MM.1S (cell line): ENCODE measurements at regions not wholly inside any gene's neighbourhood (a gene's known extent, or its start where the extent isn't known, plus 50 kb on each side); places are given as distances from the start of the nearest gene placed in this dataset.
"Not testable (repeated sequence)": the region's sequence is repeated elsewhere in the genome, so short reads cannot be mapped to it uniquely, and the experiment has no call there.

Experiments
- DNase-seq: peaks from one replicate; pipeline ENCODE4 v3.0.0-alpha.2; 2015
- H2AFZ ChIP-seq: fragments of 300-600 bp; sonication (generic); 2 replicates; pipeline ENCODE4 v1.6.0; 2016; ENCODE audit warnings: antibody characterized with exemption, low read length
- H3F3A ChIP-seq: fragments of 300-600 bp; sonication (generic); 2 replicates; pipeline ENCODE4 v1.6.1; 2016; ENCODE audit warnings: mild to moderate bottlenecking, antibody characterized with exemption, low read length, moderate library complexity, mixed read lengths; ENCODE audit not compliant: insufficient read depth
- H3K27ac ChIP-seq: fragments of 300-600 bp; sonication (generic); 2 replicates; pipeline ENCODE4 v1.5.1; 2016; ENCODE audit warnings: mild to moderate bottlenecking, low read length
- H3K27me3 ChIP-seq: fragments of 300-600 bp; sonication (generic); replicated peaks from 2 replicates; pipeline ENCODE4 v1.6.0; 2016; ENCODE audit warnings: low read length; ENCODE audit not compliant: insufficient read depth
- H3K36me3 ChIP-seq: fragments of 300-600 bp; sonication (generic); replicated peaks from 2 replicates; pipeline ENCODE4 v1.6.1; 2016; ENCODE audit warnings: mild to moderate bottlenecking, low read length, mixed read lengths; ENCODE audit not compliant: insufficient read depth
- H3K4me1 ChIP-seq: fragments of 300-600 bp; sonication (generic); 2 replicates; pipeline ENCODE4 v1.6.1; 2016; ENCODE audit warnings: low read length, mixed read lengths
- H3K4me2 ChIP-seq: fragments of 300-600 bp; sonication (generic); 2 replicates; pipeline ENCODE4 v1.6.0; 2016; ENCODE audit warnings: low read depth, low read length
- H3K4me3 ChIP-seq: fragments of 300-600 bp; sonication (generic); 2 replicates; pipeline ENCODE4 v1.5.1; 2016; ENCODE audit warnings: low read length, mixed read lengths
- H3K79me2 ChIP-seq: fragments of 300-600 bp; sonication (generic); 2 replicates; pipeline ENCODE4 v1.6.1; 2016; ENCODE audit warnings: mixed run types, low read length, mixed read lengths
- H3K9ac ChIP-seq: fragments of 300-600 bp; sonication (generic); 2 replicates; pipeline ENCODE4 v1.6.1; 2016; ENCODE audit warnings: low read length, mixed read lengths
- H3K9me2 ChIP-seq: fragments of 300-600 bp; sonication (generic); replicated peaks from 2 replicates; pipeline ENCODE4 v1.6.1; 2016; ENCODE audit warnings: mild to moderate bottlenecking, low read length, mixed read lengths; ENCODE audit not compliant: insufficient read depth
- H3K9me3 ChIP-seq: fragments of 300-600 bp; sonication (generic); replicated peaks from 2 replicates; pipeline ENCODE4 v1.6.1; 2016; ENCODE audit warnings: mild to moderate bottlenecking, low read length, mixed read lengths; ENCODE audit not compliant: insufficient read depth
- H4K20me1 ChIP-seq: fragments of 300-600 bp; sonication (generic); 2 replicates; pipeline ENCODE4 v1.6.1; 2016; ENCODE audit warnings: mild to moderate bottlenecking, low read length, moderate library complexity, mixed read lengths; ENCODE audit not compliant: insufficient read depth
- CTCF ChIP-seq: fragments of 300-600 bp; sonication (generic); IDR thresholded peaks from 2 replicates; pipeline ENCODE4 v1.5.1; 2016; ENCODE audit warnings: antibody characterized with exemption, low read length, mixed read lengths
- EZH2 ChIP-seq: fragments of 300-600 bp; sonication (generic); optimal IDR thresholded peaks from 2 replicates; pipeline ENCODE3; 2017; ENCODE audit warnings: low read depth, mild to moderate bottlenecking, antibody characterized with exemption, low read length, mixed read lengths
- EZH2phosphoT487 ChIP-seq: fragments of 300-600 bp; sonication (generic); IDR thresholded peaks from 2 replicates; pipeline ENCODE4 v1.6.1; 2018; ENCODE audit warnings: antibody characterized with exemption, low read length

GRCh38 chr3:197363553-197364409 lies 65.4 kb upstream of the DLG1 start:
- no peak for TF ChIP-seq EZH2
- TF ChIP-seq EZH2phosphoT487, result no peak
- TF ChIP-seq CTCF, result no peak
- Histone ChIP-seq H3K9me3 (no peaks in the 10 kb centered on the region), H3K4me1 (no peaks in the 10 kb centered on the region), H3F3A (no peaks in the 10 kb centered on the region), H3K27ac (no peak overlapping the region), H3K79me2 (no peaks in the 10 kb centered on the region), H2AFZ (no peak overlapping the region), H3K9ac (no peak overlapping the region), H3K4me2 (no peak overlapping the region), H3K9me2 (no peaks in the 10 kb centered on the region), H3K27me3 (no peaks in the 10 kb centered on the region), H3K4me3 (no peak overlapping the region), H4K20me1 (no peaks in the 10 kb centered on the region), H3K36me3 (no peaks in the 10 kb centered on the region)
- no peak for DNase-seq

- no peak for DNase-seq
- H3K4me1 ChIP-seq, result no peaks in the 10 kb centered on the region
- no peaks in the 10 kb centered on the region for H3K79me2 ChIP-seq
- H3K9me3 ChIP-seq, result no peaks in the 10 kb centered on the region
- no peak overlapping the region for H3K4me3 ChIP-seq
- H3K9me2 ChIP-seq, result no peaks in the 10 kb centered on the region
- H3K9ac ChIP-seq, result no peak overlapping the region
- H2AFZ ChIP-seq, result no peak overlapping the region
- no peaks in the 10 kb centered on the region for H3K27me3 ChIP-seq
- H3F3A ChIP-seq, result no peaks in the 10 kb centered on the region
- H3K36me3 ChIP-seq, result no peaks in the 10 kb centered on the region
- no peak overlapping the region for H3K27ac ChIP-seq
- no peak for TF ChIP-seq EZH2
- no peaks in the 10 kb centered on the region for H4K20me1 ChIP-seq
- H3K4me2 ChIP-seq, result no peak overlapping the region
Measured at GRCh38 chr3:197362081-197362480, 63.7 kb upstream of the DLG1 start.

DNA sequence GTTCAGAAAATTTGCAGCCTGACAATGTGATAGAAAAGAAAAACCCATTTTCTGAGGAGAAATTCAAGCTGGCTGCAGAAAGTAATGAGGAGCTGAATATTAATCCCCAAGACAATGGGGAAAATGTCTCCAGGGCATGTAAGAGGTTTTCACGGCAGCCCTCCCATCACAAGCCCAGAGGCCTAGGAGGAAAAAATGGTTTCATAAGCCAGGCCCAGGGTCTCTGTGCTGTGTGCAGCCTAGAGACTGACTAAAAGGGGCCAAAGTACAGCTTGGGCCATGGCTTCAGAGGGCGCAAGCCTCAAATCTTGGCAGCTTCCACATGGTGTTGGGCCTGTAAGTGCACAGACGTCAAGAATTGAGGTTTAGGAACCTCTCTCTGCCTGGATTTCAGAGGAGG lies 61.7 kb upstream of the DLG1 start:
- not testable (repeated sequence) for H3K9ac ChIP-seq, DNase-seq, H3K4me1 ChIP-seq, H3K27me3 ChIP-seq, H3K79me2 ChIP-seq, H3K36me3 ChIP-seq, H3K27ac ChIP-seq, H3K9me3 ChIP-seq, H3K9me2 ChIP-seq, H4K20me1 ChIP-seq, H3K4me3 ChIP-seq, H3F3A ChIP-seq, H3K4me2 ChIP-seq, H2AFZ ChIP-seq

GRCh38 chr3:197359476-197359875 lies 61.1 kb upstream of the DLG1 start:
- H3K9me2 ChIP-seq, H3K9ac ChIP-seq, H2AFZ ChIP-seq: not testable (repeated sequence)

More at GRCh38 chr3:197359476-197359875, 61.1 kb upstream of the DLG1 start:
- not testable (repeated sequence) for DNase-seq, H3K4me2 ChIP-seq, H3K9me3 ChIP-seq, H4K20me1 ChIP-seq, H3F3A ChIP-seq, H3K4me1 ChIP-seq, H3K36me3 ChIP-seq, H3K4me3 ChIP-seq, H3K27me3 ChIP-seq, H3K79me2 ChIP-seq, H3K27ac ChIP-seq
